ENCODE measurements at regions not wholly inside any gene's neighbourhood (a gene's known extent, or its start where the extent isn't known, plus 50 kb on each side); places are given as distances from the start of the nearest gene placed in this dataset.
"Not testable (repeated sequence)": the region's sequence is repeated elsewhere in the genome, so short reads cannot be mapped to it uniquely, and the experiment has no call there.

- not testable (repeated sequence) for DNase-seq
Measured at GRCh38 chr9:67635067-67635466, 223.7 kb upstream of the ANKRD20A1 start.

DNA sequence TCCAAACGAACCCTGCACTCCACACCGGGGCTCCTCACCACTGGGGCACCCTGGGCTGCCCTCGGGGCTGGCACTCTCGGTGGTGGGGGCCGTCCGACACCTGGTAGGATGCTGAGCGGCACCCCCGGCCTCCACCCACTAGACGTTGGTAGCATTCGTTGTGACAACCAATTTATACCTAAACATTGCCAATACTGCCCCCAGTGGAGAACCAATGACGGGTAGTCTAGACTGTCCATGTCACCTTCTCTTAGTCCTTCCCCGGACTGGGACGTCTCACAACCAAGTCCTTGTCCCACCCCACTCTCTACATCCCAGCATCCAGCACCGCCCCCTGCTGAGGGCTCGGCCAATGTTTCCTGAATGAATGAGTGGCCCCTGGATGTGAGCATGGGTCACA, 246.8 kb upstream of the ANKRD20A1 start:
- DNase-seq: not testable (repeated sequence)

DNA sequence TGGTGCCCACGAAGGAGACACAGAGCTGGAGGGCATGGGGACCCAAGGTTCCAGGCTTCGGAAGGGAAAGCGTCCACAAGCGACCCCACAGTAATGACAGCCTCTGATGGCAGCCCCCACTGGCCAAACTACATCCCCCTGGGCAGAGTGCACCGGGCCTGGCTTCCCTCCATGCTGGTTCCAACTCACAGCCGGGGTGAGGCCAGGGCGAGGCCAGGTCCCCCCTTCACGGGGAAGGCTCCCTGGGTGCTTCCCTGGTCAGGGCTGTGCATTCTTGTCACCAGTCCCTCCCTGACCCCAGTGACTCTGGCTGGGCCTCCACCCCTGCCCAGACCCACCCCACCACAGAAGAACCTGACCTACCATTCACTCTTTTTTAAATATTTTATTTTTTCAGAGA, 248.9 kb upstream of the ANKRD20A1 start:
- DNase-seq: not testable (repeated sequence)

- DNase-seq: not testable (repeated sequence)
Measured at GRCh38 chr9:67609435-67609834, 249.3 kb upstream of the ANKRD20A1 start.

GRCh38 chr9:67605113-67605512, 253.6 kb upstream of the ANKRD20A1 start:
- not testable (repeated sequence) for DNase-seq

GRCh38 chr9:67603609-67604008, 255.1 kb upstream of the ANKRD20A1 start:
- DNase-seq: not testable (repeated sequence)

DNA sequence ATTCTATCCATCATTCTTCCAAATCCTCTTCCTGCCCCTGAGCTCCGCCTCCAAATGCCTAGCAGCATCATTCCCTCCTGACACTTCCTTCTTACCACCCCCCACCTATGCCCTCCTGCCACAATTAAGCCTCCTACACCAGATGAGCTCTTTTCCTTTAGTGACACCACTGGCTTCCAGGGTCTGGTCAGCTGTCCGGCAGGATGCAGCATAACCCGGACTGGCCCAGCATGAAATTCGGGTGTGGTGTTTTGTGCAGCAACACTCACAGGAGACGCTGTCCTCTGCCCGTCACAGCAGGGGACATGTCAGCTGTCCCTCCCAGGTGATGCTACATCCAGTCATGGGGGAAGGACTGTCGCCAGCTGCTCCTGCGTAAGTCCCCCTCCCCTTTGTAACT, 266.3 kb upstream of the ANKRD20A1 start:
- not testable (repeated sequence) for DNase-seq

DNA sequence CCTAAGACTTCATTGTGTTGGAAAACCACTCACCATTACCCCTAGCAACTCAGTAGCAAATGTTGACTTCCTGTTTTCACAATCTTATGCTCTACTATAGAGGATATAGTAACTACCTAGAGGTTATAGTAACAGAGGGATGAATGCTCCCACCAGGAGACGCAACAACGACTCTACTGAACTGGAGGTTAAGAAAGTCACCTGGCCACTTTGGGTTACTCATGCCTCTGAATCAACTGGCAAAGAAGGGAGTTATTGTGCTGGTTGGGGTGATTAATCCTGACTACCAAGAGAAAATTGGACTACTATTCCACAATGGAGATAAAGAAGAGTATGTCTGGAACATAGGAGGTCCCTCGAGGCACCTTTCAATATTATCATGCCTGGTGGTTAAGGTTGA, 302.9 kb upstream of the ANKRD20A1 start:
- not testable (repeated sequence) for DNase-seq

DNA sequence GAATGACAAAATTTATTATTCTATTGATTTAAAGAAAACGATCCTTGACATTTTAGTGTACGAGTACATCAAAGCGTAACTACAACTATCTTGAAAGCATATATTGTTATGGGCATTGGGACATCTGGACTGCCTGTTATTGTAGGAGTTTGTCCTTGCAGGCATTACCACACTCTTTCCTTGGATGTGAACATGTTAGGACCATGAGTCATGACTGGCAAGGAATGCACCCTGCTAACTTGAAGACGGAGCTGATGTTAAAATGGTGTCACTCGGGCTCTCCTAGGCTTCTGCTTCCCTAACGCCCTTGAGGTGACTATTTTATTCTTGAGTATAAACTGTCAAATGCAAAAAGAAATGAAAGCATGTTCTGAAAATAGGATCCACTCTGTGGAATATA, 308.7 kb upstream of the ANKRD20A1 start:
- not testable (repeated sequence) for DNase-seq

GRCh38 chr9:67529834-67530233, 328.9 kb upstream of the ANKRD20A1 start:
- not testable (repeated sequence) for DNase-seq

DNA sequence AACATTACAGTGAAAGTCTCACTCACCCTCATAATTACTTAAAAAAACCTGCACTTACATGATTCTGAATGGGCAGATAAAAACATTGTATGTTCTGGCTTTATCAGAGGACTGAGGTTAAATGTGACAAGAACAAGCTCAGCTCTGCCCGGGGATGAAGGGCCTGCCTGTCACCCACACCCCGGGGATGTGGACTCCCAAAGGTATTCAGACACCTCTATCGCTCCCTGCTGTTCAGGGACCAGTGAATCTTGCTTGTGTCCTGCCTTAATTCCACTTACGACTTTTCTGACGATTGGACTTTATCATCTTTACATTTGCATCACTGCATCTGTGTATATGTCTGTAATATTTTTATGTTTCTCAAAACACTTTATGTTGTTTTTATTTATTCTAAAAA, 341.8 kb upstream of the ANKRD20A1 start:
- not testable (repeated sequence) for DNase-seq

- not testable (repeated sequence) for DNase-seq
Measured at GRCh38 chr9:67514587-67514986, 344.1 kb upstream of the ANKRD20A1 start.

GRCh38 chr9:67503728-67504369, 354.9 kb upstream of the ANKRD20A1 start:
- not testable (repeated sequence) for DNase-seq

GRCh38 chr9:67492028-67492427, 366.7 kb upstream of the ANKRD20A1 start:
- DNase-seq: not testable (repeated sequence)

DNA sequence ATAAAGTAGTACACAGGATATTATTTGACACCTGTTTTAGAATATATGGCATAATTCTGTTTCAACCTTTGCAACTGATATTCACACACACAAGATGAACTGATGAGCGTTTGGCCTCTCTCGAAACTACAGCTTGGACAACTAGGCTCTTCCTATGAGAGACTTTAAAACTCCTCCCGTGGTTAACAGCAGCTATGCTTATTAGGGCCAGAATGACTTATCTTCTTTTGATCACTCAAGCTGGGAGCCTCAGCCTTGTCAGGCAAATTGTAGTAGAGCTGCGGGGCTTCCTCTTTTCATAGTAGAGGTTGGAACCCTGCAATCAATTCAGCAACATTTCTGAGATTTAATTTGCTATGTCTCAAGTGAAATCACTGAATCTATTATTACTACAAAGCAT, 381.3 kb upstream of the ANKRD20A1 start:
- DNase-seq: not testable (repeated sequence)

DNA sequence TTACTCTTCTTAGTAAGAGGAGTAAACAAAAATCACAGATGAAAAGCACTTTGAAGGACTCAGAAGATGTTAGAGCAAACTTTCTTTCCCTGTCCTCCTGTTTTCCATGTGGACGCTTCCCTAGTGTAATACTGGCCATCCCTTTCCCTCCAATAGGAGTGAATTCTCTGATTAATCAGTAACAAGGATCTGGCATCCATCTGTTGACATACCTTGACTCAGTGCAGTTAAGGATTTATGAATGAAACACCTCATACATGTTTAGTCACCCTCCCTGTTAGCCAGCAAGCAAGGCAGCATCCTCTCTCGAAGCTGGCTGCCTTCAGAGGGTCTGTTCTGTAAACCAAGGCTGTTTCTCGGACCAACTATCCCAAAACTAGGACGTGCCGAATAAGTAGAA, 388.0 kb upstream of the ANKRD20A1 start:
- not testable (repeated sequence) for DNase-seq

- DNase-seq: not testable (repeated sequence)
Measured at GRCh38 chr9:67468326-67468725, 390.4 kb upstream of the ANKRD20A1 start.

DNA sequence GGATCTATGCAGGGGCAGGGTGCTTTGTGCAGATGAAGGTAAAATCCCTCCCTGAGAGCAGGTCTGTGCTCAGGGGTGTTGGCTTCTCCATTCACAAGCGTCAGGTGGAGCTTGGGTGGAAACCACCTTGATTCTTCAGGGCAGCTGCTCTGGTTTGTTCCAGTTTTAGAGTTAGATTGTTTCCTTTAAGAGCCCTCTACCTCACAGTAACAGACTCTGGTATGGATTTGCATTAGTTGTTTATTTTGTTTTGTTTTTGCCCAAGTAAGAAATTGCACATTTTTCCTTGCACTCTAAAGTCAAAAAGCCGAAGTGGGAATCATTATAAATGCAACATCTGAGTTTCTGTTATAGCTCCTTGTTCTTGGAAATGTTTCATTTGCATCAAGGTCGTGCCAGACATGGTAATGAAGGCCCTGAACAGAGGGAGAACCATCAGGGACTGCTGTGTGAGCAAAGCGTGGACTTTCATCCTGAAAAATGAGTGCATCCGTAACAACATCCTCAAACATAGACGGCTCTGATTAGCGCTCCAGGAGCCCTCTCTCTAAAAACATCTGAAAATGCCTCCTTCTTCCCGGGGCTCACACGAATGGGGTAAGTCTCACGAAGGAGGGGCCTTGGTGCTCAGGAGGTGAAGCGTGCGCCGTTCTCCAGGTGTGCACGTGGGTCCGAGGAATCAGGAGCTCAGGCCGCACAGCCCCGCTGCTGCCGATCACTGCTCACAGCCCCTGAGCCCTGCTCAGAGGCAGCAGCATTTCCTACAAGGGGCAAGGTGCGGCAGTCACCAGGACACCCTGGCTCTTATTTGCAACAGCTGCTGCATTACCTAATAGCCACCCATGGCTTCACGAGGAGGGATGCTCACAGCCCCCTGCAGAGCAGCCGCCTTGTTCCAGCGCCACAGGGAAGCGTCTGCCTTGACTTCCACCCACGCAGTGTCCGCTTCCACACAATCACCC, 396.7 kb upstream of the ANKRD20A1 start:
- DNase-seq: not testable (repeated sequence)

- DNase-seq: not testable (repeated sequence)
Measured at GRCh38 chr9:67452941-67453340, 405.8 kb upstream of the ANKRD20A1 start.

DNA sequence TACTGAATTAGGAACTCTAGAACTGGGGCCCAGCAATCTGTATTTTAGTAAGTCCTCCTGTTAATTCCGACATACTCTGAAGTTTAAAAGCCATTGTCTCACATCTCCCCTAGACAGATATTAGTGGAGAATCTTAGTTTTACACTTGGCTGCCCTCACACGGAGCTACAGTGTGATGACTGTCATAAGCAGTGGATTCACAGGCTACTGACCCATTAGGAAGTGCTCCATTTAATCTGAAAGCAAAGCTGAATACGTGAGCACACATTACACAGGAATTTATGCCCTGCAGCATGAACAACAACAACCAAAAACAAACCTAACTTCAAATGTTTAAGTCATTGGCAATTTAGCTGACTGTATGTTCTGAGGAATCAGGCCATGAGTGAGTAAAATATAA, 416.4 kb upstream of the ANKRD20A1 start:
- not testable (repeated sequence) for DNase-seq

DNA sequence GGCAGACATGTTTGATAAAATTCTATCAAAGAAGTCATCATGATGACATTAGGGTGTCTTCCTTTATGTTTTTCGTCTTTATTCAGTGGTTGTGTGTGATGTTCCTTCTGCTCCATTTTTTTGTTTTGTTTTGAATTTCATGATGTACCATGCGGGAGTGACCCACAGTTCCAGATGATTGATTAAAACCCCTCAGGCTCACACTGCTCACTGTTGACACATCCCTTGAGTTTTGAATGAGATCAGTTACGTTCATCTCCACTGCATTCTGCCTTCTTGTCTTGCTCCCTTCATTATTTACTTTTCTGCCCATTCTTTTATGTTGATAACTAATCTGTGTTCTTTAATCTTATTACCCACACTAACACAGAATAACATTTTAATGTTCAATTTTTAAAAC, 421.7 kb upstream of the ANKRD20A1 start:
- not testable (repeated sequence) for DNase-seq

- DNase-seq: not testable (repeated sequence)
Measured at GRCh38 chr9:67424881-67425280, 432.5 kb upstream of the SPATA31A3 start.

- not testable (repeated sequence) for DNase-seq
Measured at GRCh38 chr9:67423049-67423728, 430.8 kb upstream of the SPATA31A3 start.

Measured in fibroblast of upper back skin (primary cell).